ENCODE measurements at regions not wholly inside any gene's neighbourhood (a gene's known extent, or its start where the extent isn't known, plus 50 kb on each side); places are given as distances from the start of the nearest gene placed in this dataset.
"Not testable (repeated sequence)": the region's sequence is repeated elsewhere in the genome, so short reads cannot be mapped to it uniquely, and the experiment has no call there.

DNA sequence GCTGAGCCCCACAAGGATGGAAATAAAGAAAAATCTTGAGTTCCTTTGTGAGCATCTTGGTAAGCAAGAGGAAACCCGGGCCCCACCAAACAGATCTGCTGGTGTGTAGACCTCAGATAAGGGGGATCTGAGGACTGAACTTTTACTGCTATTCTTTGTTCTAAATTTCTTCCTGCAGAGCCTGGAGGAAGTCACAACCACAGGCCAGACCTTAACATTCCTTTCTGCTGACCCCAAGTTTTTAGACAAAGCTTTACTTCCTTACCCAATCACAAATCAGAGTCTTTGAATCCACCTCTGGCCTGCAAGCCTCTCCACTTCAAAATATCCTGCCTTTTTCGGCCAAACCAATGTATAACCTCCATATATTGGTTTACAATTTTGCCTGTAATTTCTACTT, 352.6 kb upstream of the AUTS2 start:
- H3K9me3 ChIP-seq, result no peaks in the 10 kb centered on the region
- no peaks in the 10 kb centered on the region for H3K36me3 ChIP-seq
- no peak for DNase-seq
- no peak overlapping the region for H3K4me3 ChIP-seq
- H3K27me3 ChIP-seq, result no peaks in the 10 kb centered on the region
- no peak overlapping the region for H3K27ac ChIP-seq
- TF ChIP-seq, protein P1, sequence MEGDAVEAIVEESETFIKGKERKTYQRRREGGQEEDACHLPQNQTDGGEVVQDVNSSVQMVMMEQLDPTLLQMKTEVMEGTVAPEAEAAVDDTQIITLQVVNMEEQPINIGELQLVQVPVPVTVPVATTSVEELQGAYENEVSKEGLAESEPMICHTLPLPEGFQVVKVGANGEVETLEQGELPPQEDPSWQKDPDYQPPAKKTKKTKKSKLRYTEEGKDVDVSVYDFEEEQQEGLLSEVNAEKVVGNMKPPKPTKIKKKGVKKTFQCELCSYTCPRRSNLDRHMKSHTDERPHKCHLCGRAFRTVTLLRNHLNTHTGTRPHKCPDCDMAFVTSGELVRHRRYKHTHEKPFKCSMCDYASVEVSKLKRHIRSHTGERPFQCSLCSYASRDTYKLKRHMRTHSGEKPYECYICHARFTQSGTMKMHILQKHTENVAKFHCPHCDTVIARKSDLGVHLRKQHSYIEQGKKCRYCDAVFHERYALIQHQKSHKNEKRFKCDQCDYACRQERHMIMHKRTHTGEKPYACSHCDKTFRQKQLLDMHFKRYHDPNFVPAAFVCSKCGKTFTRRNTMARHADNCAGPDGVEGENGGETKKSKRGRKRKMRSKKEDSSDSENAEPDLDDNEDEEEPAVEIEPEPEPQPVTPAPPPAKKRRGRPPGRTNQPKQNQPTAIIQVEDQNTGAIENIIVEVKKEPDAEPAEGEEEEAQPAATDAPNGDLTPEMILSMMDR (IDR thresholded peaks at IDR 0.05), result no peak
- no peaks in the 10 kb centered on the region for H3K4me1 ChIP-seq
- intact Hi-C loops (cut with DNase I; ENCODE audit: low total_unique reads), result no loop called here

DNA sequence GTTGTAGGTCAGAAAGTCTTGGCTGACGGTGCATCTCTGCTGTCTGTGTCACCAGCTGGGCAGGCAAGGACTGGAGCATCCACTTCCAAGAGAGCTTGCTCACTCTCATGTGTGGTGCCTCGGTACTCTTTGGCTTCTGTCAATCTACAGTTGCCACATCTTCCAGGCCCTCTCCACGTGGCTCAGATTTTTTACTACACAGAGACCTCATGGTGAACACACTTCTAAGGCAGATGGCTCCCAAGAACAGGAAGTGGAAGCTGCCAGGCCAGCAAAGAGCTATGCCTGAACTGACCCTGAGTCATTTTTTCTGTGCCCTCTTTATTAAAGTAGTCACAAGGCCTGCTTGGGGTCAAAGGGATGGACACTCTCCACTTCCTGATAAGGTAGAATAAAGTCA, 351.5 kb upstream of the AUTS2 start:
- peak in 1 of 2 donors; percentile 61 for DNase-seq
- Histone ChIP-seq H3K27me3 (no peaks in the 10 kb centered on the region), H3K27ac (no peak overlapping the region), H3K4me3 (no peak overlapping the region), H3K9me3 (no peaks in the 10 kb centered on the region), H3K4me1 (no peaks in the 10 kb centered on the region), H3K36me3 (no peaks in the 10 kb centered on the region)
- TF ChIP-seq, protein P1 (IDR thresholded peaks at IDR 0.05), result no peak
- intact Hi-C loops (cut with DNase I; ENCODE audit: low total_unique reads), result no loop called here

DNA sequence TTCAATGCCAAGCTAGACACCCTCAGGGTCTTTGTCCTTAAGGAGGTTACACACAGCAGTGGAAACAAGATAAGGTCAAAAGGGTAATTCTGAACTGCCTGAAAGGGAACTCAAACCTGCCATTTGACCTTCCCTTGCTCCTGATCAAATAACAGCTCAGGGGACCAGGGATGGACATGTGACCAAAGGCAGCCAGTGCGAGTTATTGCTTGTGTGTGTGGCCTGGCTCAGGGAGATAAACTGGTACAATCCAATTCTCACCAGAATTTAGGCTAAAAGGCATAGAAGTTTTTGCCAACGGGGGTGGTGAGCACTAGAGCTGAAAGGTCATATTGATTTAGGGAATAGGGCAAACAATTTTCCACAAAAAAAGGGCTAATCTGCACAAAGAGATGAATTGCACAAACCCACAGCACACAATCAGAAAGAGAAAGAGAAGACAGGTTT, 349.9 kb upstream of the AUTS2 start:
- H3K27ac ChIP-seq; H3K4me3 ChIP-seq; H3K27me3 ChIP-seq; H3K36me3 ChIP-seq; H3K9me3 ChIP-seq; DNase-seq; H3K4me1 ChIP-seq; intact Hi-C loops (cut with DNase I; ENCODE audit: low total_unique reads): not testable (repeated sequence)

- Histone ChIP-seq H3K36me3 (no peaks in the 10 kb centered on the region), H3K4me1 (no peaks in the 10 kb centered on the region), H3K9me3 (no peaks in the 10 kb centered on the region), H3K4me3 (no peak overlapping the region), H3K27ac (no peak overlapping the region), H3K27me3 (no peaks in the 10 kb centered on the region)
- TF ChIP-seq, protein P1 (IDR thresholded peaks at IDR 0.05), result no peak
- no peak for DNase-seq
- intact Hi-C loops (cut with DNase I; ENCODE audit: low total_unique reads), result no loop called here
These were observed 347.3 kb upstream of the AUTS2 start for GRCh38 chr7:69250958-69251357.

DNA sequence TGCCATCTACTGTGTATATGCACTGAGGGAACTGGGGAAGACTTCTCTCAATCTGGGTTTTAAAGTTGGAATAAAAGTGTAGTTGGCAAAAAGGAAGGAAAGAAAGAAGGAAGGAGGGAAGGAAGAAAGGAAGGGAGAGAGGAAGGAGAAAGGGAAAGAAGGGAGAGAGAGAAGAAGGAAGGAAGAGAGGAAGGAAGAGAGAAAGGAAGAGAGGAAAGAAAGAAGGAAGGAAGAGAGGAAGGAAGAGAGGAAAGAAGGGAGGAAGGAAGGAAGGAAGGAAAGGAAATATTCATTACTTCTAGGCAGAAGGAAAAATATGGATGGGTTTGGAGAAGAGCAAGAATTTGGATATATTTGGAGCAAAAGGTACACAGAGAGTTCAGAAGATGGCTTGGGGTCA, 343.6 kb upstream of the AUTS2 start:
- TF ChIP-seq, protein P1 (IDR thresholded peaks at IDR 0.05), result no peak
- Histone ChIP-seq H3K27ac (no peak overlapping the region), H3K4me3 (no peak overlapping the region), H3K9me3 (no peaks in the 10 kb centered on the region), H3K27me3 (no peaks in the 10 kb centered on the region), H3K4me1 (peaks cover 0 to 3% (median 0%) of the 10 kb centered on the region in 4 donors), H3K36me3 (no peaks in the 10 kb centered on the region)
- intact Hi-C loops (cut with DNase I; ENCODE audit: low total_unique reads), result no loop called here
- no peak for DNase-seq

GRCh38 chr7:69256634-69257081, 341.6 kb upstream of the AUTS2 start:
- no peak overlapping the region for H3K27ac ChIP-seq
- TF ChIP-seq, protein P1 (IDR thresholded peaks at IDR 0.05), result no peak
- peaks cover 0 to 3% (median 0%) of the 10 kb centered on the region in 4 donors for H3K4me1 ChIP-seq
- no peaks in the 10 kb centered on the region for H3K9me3 ChIP-seq
- intact Hi-C loops (cut with DNase I; ENCODE audit: low total_unique reads), result no loop called here
- no peak overlapping the region for H3K4me3 ChIP-seq
- H3K36me3 ChIP-seq, result no peaks in the 10 kb centered on the region
- peak; percentile 77 to 80 for DNase-seq
- no peaks in the 10 kb centered on the region for H3K27me3 ChIP-seq
